Upper lobe of left lung (tissue), 6 donors: ENCODE measurements at regions not wholly inside any gene's neighbourhood (a gene's known extent, or its start where the extent isn't known, plus 50 kb on each side); places are given as distances from the start of the nearest gene placed in this dataset.

Experiments used
- ATAC-seq, 2 donors: fragments of 200-7000 bp; cut with Tn5 transposase; one replicate each; pipeline ENCODE4 v1.9.1; 2022; ENCODE audit warnings: mild to moderate bottlenecking in 2 of 2, moderate library complexity in 2 of 2; ENCODE audit not compliant: low FRiP score in 2 of 2
- DNase-seq, 2 donors: peaks; one replicate each; pipeline ENCODE4 v3.0.0-alpha.2; 2019 to 2020
- H3K27ac ChIP-seq, 4 donors: fragments of 200-600 bp; sonication (generic); one replicate each; pipeline ENCODE4 v1.5.1; 2016 to 2019
- H3K27me3 ChIP-seq, 4 donors: fragments of 200-600 bp; sonication (generic); one replicate each; pipeline ENCODE4 v1.5.1; 2017 to 2019
- H3K36me3 ChIP-seq, 4 donors: fragments of 200-600 bp; sonication (generic); one replicate each; pipeline ENCODE4 v1.5.1; 2016 to 2019
- H3K4me1 ChIP-seq, 4 donors: fragments of 200-600 bp; sonication (generic); one replicate each; pipeline ENCODE4 v1.5.1; 2018 to 2019
- H3K4me3 ChIP-seq, 4 donors: fragments of 200-600 bp; sonication (generic); one replicate each; pipeline ENCODE4 v1.5.1; 2017 to 2019; ENCODE audit warnings: mild to moderate bottlenecking in 2 of 4, moderate library complexity in 1 of 4
- H3K9me3 ChIP-seq, 4 donors: fragments of 200-600 bp; sonication (generic); one replicate each; pipeline ENCODE4 v1.5.1; 2018 to 2019
- EP300 ChIP-seq, 4 donors: sonication (generic); formaldehyde crosslinking; IDR thresholded peaks; one replicate each; pipeline ENCODE4 v1.5.1; 2017; ENCODE audit warnings: antibody characterized with exemption in 4 of 4, control low read depth in 2 of 4
- POLR2A ChIP-seq, 4 donors: fragments of 450-650 bp; IDR thresholded peaks; one replicate each; pipeline ENCODE4 v1.5.1; 2016 to 2017; ENCODE audit warnings: antibody characterized with exemption in 4 of 4, mild to moderate bottlenecking in 2 of 4
- POLR2AphosphoS5 ChIP-seq, 2 donors: sonication (generic); formaldehyde crosslinking; IDR thresholded peaks; one replicate each; pipeline ENCODE4 v1.5.1; 2017; ENCODE audit warnings: antibody characterized with exemption in 2 of 2
- WGBS, 2 donors: methylation state at CpG; one replicate each; pipeline ENCODE4 v1.1.5; 2017 to 2018; 5-methylcytosine and 5-hydroxymethylcytosine counted together
- TF ChIP-seq, protein P1 (sequence below), 6 experiments: fragments of 450-650 bp in 4 of 6; fragments of 200-600 bp in 2 of 6; sonication (generic) in 2 of 6; IDR thresholded peaks; one replicate each; pipeline ENCODE4 v1.5.1; 2016 to 2019; ENCODE audit warnings: antibody characterized with exemption in 6 of 6
- donor health status: DM: no; HTN: no; CAD: no; lungs with moderate emphysema.
- donor health status: DM: no; HTN: yes; CAD: no; lungs with severe emphysema.

GRCh38 chr13:31081316-31081715 lies 80.4 kb downstream of the HSPH1 start:
- TF ChIP-seq POLR2AphosphoS5 (IDR thresholded peaks at IDR 0.05) (no peak), EP300 (IDR thresholded peaks at IDR 0.05) (no peak), POLR2A (IDR thresholded peaks at IDR 0.05) (no peak)
- TF ChIP-seq, protein P1, sequence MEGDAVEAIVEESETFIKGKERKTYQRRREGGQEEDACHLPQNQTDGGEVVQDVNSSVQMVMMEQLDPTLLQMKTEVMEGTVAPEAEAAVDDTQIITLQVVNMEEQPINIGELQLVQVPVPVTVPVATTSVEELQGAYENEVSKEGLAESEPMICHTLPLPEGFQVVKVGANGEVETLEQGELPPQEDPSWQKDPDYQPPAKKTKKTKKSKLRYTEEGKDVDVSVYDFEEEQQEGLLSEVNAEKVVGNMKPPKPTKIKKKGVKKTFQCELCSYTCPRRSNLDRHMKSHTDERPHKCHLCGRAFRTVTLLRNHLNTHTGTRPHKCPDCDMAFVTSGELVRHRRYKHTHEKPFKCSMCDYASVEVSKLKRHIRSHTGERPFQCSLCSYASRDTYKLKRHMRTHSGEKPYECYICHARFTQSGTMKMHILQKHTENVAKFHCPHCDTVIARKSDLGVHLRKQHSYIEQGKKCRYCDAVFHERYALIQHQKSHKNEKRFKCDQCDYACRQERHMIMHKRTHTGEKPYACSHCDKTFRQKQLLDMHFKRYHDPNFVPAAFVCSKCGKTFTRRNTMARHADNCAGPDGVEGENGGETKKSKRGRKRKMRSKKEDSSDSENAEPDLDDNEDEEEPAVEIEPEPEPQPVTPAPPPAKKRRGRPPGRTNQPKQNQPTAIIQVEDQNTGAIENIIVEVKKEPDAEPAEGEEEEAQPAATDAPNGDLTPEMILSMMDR (IDR thresholded peaks at IDR 0.05) = no peak
- DNase-seq (no peak), ATAC-seq (no peak)
- no peaks in the 10 kb centered on the region for H3K27me3 ChIP-seq
- no peaks in the 10 kb centered on the region for H3K4me1 ChIP-seq
- no peaks in the 10 kb centered on the region for H3K9me3 ChIP-seq
- no peak overlapping the region for H3K27ac ChIP-seq
- WGBS, 2 donors = 66 to 92% methylated on average over 6 of the region's 6 CpGs
- no peak overlapping the region for H3K4me3 ChIP-seq
- no peaks in the 10 kb centered on the region for H3K36me3 ChIP-seq

DNA sequence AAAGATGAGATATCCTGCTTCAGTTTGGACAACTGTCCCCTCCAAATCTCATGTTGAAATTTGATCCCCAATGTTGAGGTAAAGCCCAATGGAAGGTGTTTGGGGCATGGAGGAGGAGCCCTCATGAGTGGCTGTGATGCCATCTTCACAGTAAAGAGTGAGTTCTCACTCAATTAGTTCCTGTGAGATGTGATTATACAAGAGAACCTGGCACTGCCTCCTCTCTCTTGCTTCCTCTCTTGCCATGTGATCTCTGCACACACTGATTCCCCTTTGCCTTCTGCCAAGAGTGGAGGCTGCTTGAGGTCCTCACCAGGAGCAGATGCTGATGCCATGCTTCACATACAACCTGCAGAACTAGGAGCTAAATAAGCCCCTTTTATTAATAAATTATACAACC lies 86.9 kb downstream of the HSPH1 start:
- no peak for ATAC-seq
- no peak overlapping the region for H3K27ac ChIP-seq
- TF ChIP-seq POLR2AphosphoS5 (IDR thresholded peaks at IDR 0.05) (no peak), POLR2A (IDR thresholded peaks at IDR 0.05) (no peak), EP300 (IDR thresholded peaks at IDR 0.05) (no peak)
- TF ChIP-seq, protein P1 (IDR thresholded peaks at IDR 0.05) = no peak

DNA sequence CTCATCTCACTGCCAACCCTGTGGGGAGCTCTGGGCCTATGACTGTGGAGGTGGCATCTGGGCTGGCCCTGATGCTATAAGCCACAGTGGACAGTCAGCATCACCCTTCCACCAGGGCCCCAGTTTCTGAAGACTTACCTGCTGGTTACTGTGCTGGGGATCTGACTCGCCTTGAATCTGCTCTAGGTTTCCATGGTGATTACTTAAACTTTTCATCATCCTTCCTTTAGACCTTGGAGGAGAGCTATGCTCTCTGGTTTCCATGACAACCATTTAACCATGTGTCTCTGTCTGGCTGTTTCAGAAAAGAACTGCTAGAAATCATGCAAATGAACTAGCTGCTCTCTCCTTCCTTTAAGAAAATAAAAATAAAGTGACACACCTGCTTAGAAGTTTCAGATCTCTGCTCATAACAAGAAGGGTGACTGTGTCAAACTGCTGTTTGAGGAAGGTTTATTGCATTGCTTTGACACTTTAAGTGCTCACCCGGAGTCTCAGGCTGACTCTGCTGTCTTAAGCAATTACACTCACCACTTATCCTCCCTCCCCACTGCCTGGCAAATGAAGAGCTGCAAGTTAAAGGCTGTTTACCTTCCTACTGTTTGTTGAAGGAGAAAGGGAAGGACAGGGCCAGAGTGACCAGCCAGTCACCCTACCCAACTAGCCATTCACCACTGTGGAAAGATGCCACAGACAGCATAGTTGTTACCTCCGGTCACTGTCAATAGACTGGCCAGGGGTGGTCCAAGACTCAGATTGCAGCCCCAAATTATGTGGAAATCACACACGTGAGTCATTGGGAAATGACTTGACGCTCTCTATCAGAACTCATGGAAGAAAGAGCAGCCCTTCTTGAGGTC lies 87.6 kb downstream of the HSPH1 start:
- ATAC-seq = peak; percentile 20 to 54
- Histone ChIP-seq H3K9me3 (no peaks in the 10 kb centered on the region), H3K36me3 (no peaks in the 10 kb centered on the region), H3K27me3 (no peaks in the 10 kb centered on the region), H3K4me3 (no peak overlapping the region), H3K4me1 (no peaks in the 10 kb centered on the region), H3K27ac (peak overlapping the region in 1 of 4 donors; percentile 30)
- TF ChIP-seq, protein P1 (IDR thresholded peaks at IDR 0.05) = no peak
- TF ChIP-seq POLR2AphosphoS5 (IDR thresholded peaks at IDR 0.05) (no peak), EP300 (IDR thresholded peaks at IDR 0.05) (no peak), POLR2A (IDR thresholded peaks at IDR 0.05) (no peak)
- DNase-seq = peak in 1 of 2 donors; percentile 50
- 55 to 61% methylated on average over 5 of the region's 5 CpGs for WGBS, 2 donors

More for the DNA sequence above, 86.9 kb downstream of the HSPH1 start:
- Histone ChIP-seq H3K4me1 (no peaks in the 10 kb centered on the region), H3K36me3 (no peaks in the 10 kb centered on the region), H3K4me3 (no peak overlapping the region), H3K9me3 (no peaks in the 10 kb centered on the region), H3K27me3 (no peaks in the 10 kb centered on the region)
- no peak for DNase-seq

DNA sequence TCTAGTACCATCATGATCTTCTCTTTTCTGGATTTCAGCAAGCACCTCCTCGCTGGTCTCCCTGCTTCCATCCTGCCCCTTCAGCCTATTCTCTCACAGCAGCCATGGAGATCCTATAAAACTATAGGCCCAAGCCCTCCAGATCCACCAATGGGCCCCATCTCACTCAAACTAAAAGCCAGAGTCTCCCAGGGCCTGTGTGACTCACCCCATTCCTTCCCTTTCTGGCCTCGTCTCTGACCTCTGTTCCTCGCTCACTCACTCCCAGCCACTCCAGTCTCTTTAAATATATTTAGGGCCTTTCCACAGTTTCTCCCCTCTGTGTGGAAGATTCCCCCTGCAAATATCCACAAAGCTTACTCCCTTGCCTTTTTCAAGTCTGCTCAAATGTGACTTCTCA lies 89.7 kb downstream of the HSPH1 start:
- ATAC-seq (no peak), DNase-seq (no peak)
- Histone ChIP-seq H3K4me3 (no peak overlapping the region), H3K4me1 (no peaks in the 10 kb centered on the region), H3K36me3 (no peaks in the 10 kb centered on the region), H3K27ac (no peak overlapping the region), H3K27me3 (no peaks in the 10 kb centered on the region), H3K9me3 (no peaks in the 10 kb centered on the region)
- TF ChIP-seq EP300 (IDR thresholded peaks at IDR 0.05) (no peak), POLR2A (IDR thresholded peaks at IDR 0.05) (no peak), POLR2AphosphoS5 (IDR thresholded peaks at IDR 0.05) (no peak)
- TF ChIP-seq, protein P1 (IDR thresholded peaks at IDR 0.05) = no peak
- 85 to 93% methylated on average over 3 of the region's 3 CpGs for WGBS, 2 donors
